Ishikawa (cell line): ENCODE measurements at regions not wholly inside any gene's neighbourhood (a gene's known extent, or its start where the extent isn't known, plus 50 kb on each side); places are given as distances from the start of the nearest gene placed in this dataset.

Source experiments
- CEBPB ChIP-seq: IDR thresholded peaks from 2 replicates; pipeline ENCODE4 v1.6.1; 2012
- CREB1 ChIP-seq: IDR thresholded peaks from 2 replicates; pipeline ENCODE4 v1.6.1; 2012; ENCODE audit warnings: low read depth
- EGR1 ChIP-seq: IDR thresholded peaks from 2 replicates; pipeline ENCODE4 v1.6.1; 2012
- EP300 ChIP-seq: IDR thresholded peaks from 2 replicates; pipeline ENCODE4 v1.6.1; 2012; ENCODE audit warnings: borderline replicate concordance
- FOXM1 ChIP-seq: IDR thresholded peaks from 2 replicates; pipeline ENCODE4 v1.6.1; 2012; ENCODE audit warnings: low read depth, borderline replicate concordance
- MAX ChIP-seq: IDR thresholded peaks from 2 replicates; pipeline ENCODE4 v1.6.1; 2012
- NFIC ChIP-seq: IDR thresholded peaks from 2 replicates; pipeline ENCODE4 v1.6.1; 2012
- RAD21 ChIP-seq: IDR thresholded peaks from 2 replicates; pipeline ENCODE4 v1.6.1; 2012; ENCODE audit warnings: low read depth
- REST ChIP-seq: IDR thresholded peaks from 2 replicates; pipeline ENCODE4 v1.6.1; 2012; ENCODE audit warnings: low read depth, mild to moderate bottlenecking
- TAF1 ChIP-seq: IDR thresholded peaks from 2 replicates; pipeline ENCODE4 v1.6.1; 2012; ENCODE audit warnings: low read depth, mild to moderate bottlenecking
- TCF12 ChIP-seq: IDR thresholded peaks from 2 replicates; pipeline ENCODE4 v1.6.1; 2012; ENCODE audit warnings: low read depth
- TEAD4 ChIP-seq: IDR thresholded peaks from 2 replicates; pipeline ENCODE4 v1.6.1; 2012
- USF1 ChIP-seq: IDR thresholded peaks from 2 replicates; pipeline ENCODE4 v1.6.1; 2012
- YY1 ChIP-seq: IDR thresholded peaks from 2 replicates; pipeline ENCODE4 v1.6.1; 2012; ENCODE audit warnings: low read depth
- ZBTB7A ChIP-seq: IDR thresholded peaks from 2 replicates; pipeline ENCODE4 v1.6.1; 2012; ENCODE audit warnings: low read depth

- TF ChIP-seq EP300 (no peak), CEBPB (no peak), YY1 (no peak), CREB1 (no peak), TEAD4 (no peak)
Measured at GRCh38 chr1:118589238-118589846, 398.8 kb downstream of the TBX15 start.

- no peak for TF ChIP-seq EP300
- no peak for TF ChIP-seq TCF12
- no peak for TF ChIP-seq RAD21
- no peak for TF ChIP-seq EGR1
- TF ChIP-seq CREB1: no peak
- TF ChIP-seq NFIC: no peak
- no peak for TF ChIP-seq ZBTB7A
- TF ChIP-seq FOXM1: no peak
- TF ChIP-seq CEBPB: no peak
- no peak for TF ChIP-seq TAF1
- TF ChIP-seq REST: no peak
- no peak for TF ChIP-seq YY1
- no peak for TF ChIP-seq MAX
- TF ChIP-seq TEAD4: no peak
- TF ChIP-seq USF1: no peak
Measured at GRCh38 chr1:118588566-118588965, 399.6 kb downstream of the TBX15 start.

GRCh38 chr1:118578276-118578675 lies 393.2 kb upstream of the SPAG17 start:
- TF ChIP-seq TCF12: no peak
- TF ChIP-seq CEBPB: no peak
- TF ChIP-seq REST: no peak
- TF ChIP-seq EGR1: no peak
- TF ChIP-seq YY1: no peak
- TF ChIP-seq RAD21: no peak
- TF ChIP-seq NFIC: no peak
- no peak for TF ChIP-seq EP300
- TF ChIP-seq TAF1: no peak

GRCh38 chr1:118575060-118575459 lies 390.0 kb upstream of the SPAG17 start:
- TF ChIP-seq FOXM1 (no peak), ZBTB7A (no peak), NFIC (no peak), MAX (no peak), EGR1 (no peak), RAD21 (no peak), YY1 (no peak), CEBPB (no peak), REST (no peak), CREB1 (no peak), TAF1 (no peak), TCF12 (no peak), TEAD4 (no peak)

- TF ChIP-seq RAD21: no peak
- no peak for TF ChIP-seq EGR1
- TF ChIP-seq REST: no peak
Measured at GRCh38 chr1:118564961-118565703, 380.1 kb upstream of the SPAG17 start.
